Uterus (tissue), 3 donors: ENCODE measurements at regions not wholly inside any gene's neighbourhood (a gene's known extent, or its start where the extent isn't known, plus 50 kb on each side); places are given as distances from the start of the nearest gene placed in this dataset.

ENCODE experiments used
- DNase-seq, 2 donors: peaks; one replicate each; pipeline ENCODE4 v3.0.0-alpha.2; 2019 to 2020
- H3K27ac ChIP-seq, 2 donors: fragments of 200-600 bp; sonication (generic); 1 replicate in 1 of 2; 2 replicates in 1 of 2; pipeline ENCODE4 v1.5.1; 2016 to 2018
- H3K27me3 ChIP-seq, 2 donors: fragments of 200-600 bp; sonication (generic); one replicate each; pipeline ENCODE4 v1.5.1; 2018 to 2019; ENCODE audit warnings: control low read depth in 1 of 2
- H3K36me3 ChIP-seq, 2 donors: fragments of 200-600 bp; sonication (generic); one replicate each; pipeline ENCODE4 v1.5.1; 2019; ENCODE audit warnings: control low read depth in 1 of 2
- H3K4me1 ChIP-seq, 2 donors: fragments of 200-600 bp; sonication (generic); one replicate each; pipeline ENCODE4 v1.5.1; 2018 to 2019; ENCODE audit warnings: control low read depth in 1 of 2
- H3K4me3 ChIP-seq, 2 donors: fragments of 200-600 bp; sonication (generic); 1 replicate in 1 of 2; 2 replicates in 1 of 2; pipeline ENCODE4 v1.5.1; 2018 to 2019; ENCODE audit warnings: mild to moderate bottlenecking in 1 of 2
- H3K9me3 ChIP-seq, 2 donors: fragments of 200-600 bp; sonication (generic); one replicate each; pipeline ENCODE4 v1.5.1; 2019; ENCODE audit warnings: control low read depth in 1 of 2
- POLR2A ChIP-seq, 2 donors: fragments of 450-650 bp; IDR thresholded peaks; one replicate each; pipeline ENCODE4 v1.6.1; 2016; ENCODE audit warnings: antibody characterized with exemption in 2 of 2, mild to moderate bottlenecking in 1 of 2, moderate library complexity in 1 of 2
- intact Hi-C: fragments of 100-400 bp; cut with DNase I; formaldehyde crosslinking; loops from one replicate; pipeline ENCODE4 v1.15.1; 2023; ENCODE audit warnings: low total_unique reads
- TF ChIP-seq, protein P1 (sequence below), 4 experiments: fragments of 200-600 bp in 2 of 4; fragments of 450-650 bp in 2 of 4; sonication (generic) in 2 of 4; IDR thresholded peaks; one replicate each; pipeline ENCODE4 v1.5.1; 2016 to 2019; ENCODE audit warnings: antibody characterized with exemption in 4 of 4, mild to moderate bottlenecking in 2 of 4, moderate library complexity in 1 of 4
- donor health status: DM: yes; HTN: yes; CAD: no.

DNA sequence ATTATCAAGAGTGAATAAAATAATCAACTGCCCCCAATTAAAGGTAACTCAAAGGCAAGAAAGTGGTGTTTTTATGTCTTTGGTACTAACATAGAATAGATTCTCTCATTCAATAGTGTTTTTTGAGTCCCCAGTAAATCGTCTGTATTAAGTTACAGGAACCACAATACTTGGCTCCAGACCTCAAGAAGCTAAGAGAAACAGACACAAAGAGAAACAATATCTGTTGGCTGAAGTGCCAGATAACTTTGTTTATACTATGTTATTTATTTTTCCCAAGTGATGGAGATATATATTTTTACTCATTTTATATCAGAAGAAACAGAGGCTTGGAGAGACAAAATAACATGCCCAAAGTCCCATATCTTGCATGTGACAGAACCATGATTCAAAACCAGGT is 201.7 kb upstream of the HNRNPA3 start:
- no peaks in the 10 kb centered on the region for H3K9me3 ChIP-seq
- no peak for DNase-seq
- H3K4me1 ChIP-seq, result no peaks in the 10 kb centered on the region
- no peaks in the 10 kb centered on the region for H3K36me3 ChIP-seq
- no peak overlapping the region for H3K4me3 ChIP-seq
- no peak overlapping the region for H3K27ac ChIP-seq
- TF ChIP-seq POLR2A (IDR thresholded peaks at IDR 0.05), result no peak
- TF ChIP-seq, protein P1, sequence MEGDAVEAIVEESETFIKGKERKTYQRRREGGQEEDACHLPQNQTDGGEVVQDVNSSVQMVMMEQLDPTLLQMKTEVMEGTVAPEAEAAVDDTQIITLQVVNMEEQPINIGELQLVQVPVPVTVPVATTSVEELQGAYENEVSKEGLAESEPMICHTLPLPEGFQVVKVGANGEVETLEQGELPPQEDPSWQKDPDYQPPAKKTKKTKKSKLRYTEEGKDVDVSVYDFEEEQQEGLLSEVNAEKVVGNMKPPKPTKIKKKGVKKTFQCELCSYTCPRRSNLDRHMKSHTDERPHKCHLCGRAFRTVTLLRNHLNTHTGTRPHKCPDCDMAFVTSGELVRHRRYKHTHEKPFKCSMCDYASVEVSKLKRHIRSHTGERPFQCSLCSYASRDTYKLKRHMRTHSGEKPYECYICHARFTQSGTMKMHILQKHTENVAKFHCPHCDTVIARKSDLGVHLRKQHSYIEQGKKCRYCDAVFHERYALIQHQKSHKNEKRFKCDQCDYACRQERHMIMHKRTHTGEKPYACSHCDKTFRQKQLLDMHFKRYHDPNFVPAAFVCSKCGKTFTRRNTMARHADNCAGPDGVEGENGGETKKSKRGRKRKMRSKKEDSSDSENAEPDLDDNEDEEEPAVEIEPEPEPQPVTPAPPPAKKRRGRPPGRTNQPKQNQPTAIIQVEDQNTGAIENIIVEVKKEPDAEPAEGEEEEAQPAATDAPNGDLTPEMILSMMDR (IDR thresholded peaks at IDR 0.05), result no peak
- intact Hi-C loops, result no loop called here
- no peaks in the 10 kb centered on the region for H3K27me3 ChIP-seq

DNA sequence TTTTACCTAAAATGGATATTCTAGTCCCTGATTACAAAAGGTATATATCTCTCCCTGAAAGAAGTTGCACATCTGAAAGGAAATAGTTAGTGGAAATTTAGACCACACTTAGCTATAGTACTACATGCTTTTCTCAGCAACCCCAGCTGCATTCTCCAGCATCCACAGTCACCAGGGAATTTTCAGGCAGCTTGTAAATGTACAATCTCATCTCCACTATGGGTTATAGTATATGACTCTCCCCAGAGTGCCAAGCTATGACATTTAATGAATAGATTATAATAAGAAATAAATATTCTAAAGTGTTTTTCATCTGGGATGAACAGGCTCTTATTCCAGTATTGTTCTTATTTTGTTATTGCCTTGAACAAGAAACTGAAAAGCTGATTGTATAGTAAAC is 197.6 kb upstream of the HNRNPA3 start:
- Histone ChIP-seq H3K4me3 (no peak overlapping the region), H3K9me3 (no peaks in the 10 kb centered on the region), H3K27ac (no peak overlapping the region), H3K36me3 (no peaks in the 10 kb centered on the region), H3K4me1 (no peaks in the 10 kb centered on the region), H3K27me3 (no peaks in the 10 kb centered on the region)
- TF ChIP-seq, protein P1 (IDR thresholded peaks at IDR 0.05), result no peak
- no peak for TF ChIP-seq POLR2A (IDR thresholded peaks at IDR 0.05)
- no peak for DNase-seq
- intact Hi-C loops, result no loop called here

DNA sequence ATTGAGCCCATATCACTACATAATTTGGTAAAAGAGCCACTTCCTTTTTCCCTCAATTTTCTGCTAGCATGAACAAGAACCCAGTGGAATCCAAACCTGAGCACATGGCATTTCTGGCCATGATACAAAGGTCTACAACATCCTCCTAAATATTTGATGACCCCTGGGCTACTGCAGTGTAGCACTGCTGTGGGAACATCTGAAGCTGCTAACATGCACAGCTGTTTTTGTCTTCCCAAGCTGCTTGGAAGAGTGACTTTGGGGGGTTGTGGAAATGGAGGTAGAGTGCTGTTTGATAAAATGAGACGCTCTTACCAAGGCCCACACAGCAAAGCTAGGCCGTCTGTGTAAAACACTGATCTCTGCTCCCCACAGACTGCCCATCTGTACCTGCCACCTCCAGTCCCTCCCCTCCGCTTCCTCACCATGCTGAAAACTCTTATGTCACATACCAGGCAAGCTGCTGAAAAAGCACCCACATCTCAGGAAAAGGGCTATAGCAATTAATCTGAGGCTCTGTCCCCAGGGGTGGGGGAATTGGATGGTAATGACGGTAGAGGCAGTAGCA is 197.2 kb upstream of the HNRNPA3 start:
- no peak for DNase-seq
- Histone ChIP-seq H3K4me1 (no peaks in the 10 kb centered on the region), H3K4me3 (no peak overlapping the region), H3K9me3 (no peaks in the 10 kb centered on the region), H3K36me3 (no peaks in the 10 kb centered on the region), H3K27me3 (no peaks in the 10 kb centered on the region), H3K27ac (no peak overlapping the region)
- intact Hi-C loops, result no loop called here
- TF ChIP-seq, protein P1 (IDR thresholded peaks at IDR 0.05), result no peak
- no peak for TF ChIP-seq POLR2A (IDR thresholded peaks at IDR 0.05)

DNA sequence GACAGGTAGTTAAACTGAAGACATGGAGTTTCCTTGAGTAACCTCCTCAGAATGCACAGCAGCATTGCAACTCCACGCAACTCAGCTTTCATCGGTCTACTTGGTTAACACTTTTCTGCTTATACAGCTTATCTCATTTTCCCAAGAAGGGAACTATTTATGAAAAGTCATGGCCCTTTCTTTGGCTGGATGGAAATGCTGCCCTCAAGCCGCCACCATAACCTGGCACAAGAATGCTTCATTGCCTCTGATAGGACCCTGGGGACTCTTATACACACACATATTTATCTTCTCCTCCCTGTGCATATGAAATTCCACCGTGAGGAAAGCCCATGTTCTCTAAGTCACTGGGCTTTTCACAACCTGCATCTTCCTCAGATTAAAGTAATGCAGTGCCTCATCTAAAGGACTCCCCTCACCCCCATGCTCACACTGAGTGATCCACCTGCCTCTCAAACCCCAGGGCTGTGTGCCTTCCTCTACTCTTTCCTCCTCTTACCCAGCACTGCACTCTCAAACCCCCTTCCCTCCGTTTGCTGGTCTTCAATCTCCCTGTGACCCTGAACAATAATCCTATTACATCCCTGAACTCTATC is 192.0 kb upstream of the HNRNPA3 start:
- Histone ChIP-seq H3K27me3 (no peaks in the 10 kb centered on the region), H3K4me1 (no peaks in the 10 kb centered on the region), H3K4me3 (no peak overlapping the region), H3K27ac (peak overlapping the region in 1 of 2 donors; percentile 64), H3K9me3 (no peaks in the 10 kb centered on the region), H3K36me3 (no peaks in the 10 kb centered on the region)
- no peak for DNase-seq
- TF ChIP-seq, protein P1 (IDR thresholded peaks at IDR 0.05), result no peak
- TF ChIP-seq POLR2A (IDR thresholded peaks at IDR 0.05), result no peak
- intact Hi-C loops, result no loop called here

DNA sequence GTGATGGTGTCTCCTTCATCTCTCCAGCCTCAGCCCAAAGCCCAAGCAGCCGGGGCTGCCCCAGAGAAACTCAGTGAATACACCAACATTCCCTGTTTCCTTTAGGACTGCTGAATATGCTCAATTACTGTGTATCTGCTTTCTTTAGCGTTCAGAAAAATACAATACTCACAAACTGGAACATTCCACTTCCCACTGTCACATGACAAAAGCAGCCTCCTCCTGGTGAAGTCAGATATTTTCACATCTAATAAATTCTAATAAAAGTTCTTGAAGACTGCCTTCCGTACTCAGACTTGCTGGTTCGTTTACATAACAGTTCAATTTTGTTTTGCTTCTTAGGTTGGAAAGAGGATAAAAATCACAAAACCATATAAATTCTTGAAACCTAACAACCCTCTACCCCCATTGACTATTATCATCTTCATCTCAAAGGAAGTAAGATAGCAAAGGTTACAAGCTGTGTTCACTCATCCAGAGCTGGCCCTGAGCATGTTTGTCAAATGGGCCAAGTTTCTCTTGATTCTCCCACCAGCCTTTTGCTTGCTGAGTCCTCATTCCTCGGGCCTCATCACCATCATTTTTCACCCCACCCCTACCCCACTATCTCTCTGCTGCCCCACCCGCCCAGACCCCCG is 190.8 kb upstream of the HNRNPA3 start:
- no peak for DNase-seq
- no peaks in the 10 kb centered on the region for H3K27me3 ChIP-seq

More for the DNA sequence above, 190.8 kb upstream of the HNRNPA3 start:
- Histone ChIP-seq H3K4me3 (no peak overlapping the region), H3K27ac (peak overlapping the region; percentile 38 to 64), H3K36me3 (no peaks in the 10 kb centered on the region), H3K9me3 (no peaks in the 10 kb centered on the region), H3K4me1 (no peaks in the 10 kb centered on the region)
- TF ChIP-seq, protein P1 (IDR thresholded peaks at IDR 0.05), result peak in 1 of 4 experiments; percentile 19
- TF ChIP-seq POLR2A (IDR thresholded peaks at IDR 0.05), result no peak
- intact Hi-C loops, result no loop called here
